ENCODE measurements at regions not wholly inside any gene's neighbourhood (a gene's known extent, or its start where the extent isn't known, plus 50 kb on each side); places are given as distances from the start of the nearest gene placed in this dataset.
A peak's percentile ranks its signal among the peaks of the same experiment; 100 is the strongest.

DNA sequence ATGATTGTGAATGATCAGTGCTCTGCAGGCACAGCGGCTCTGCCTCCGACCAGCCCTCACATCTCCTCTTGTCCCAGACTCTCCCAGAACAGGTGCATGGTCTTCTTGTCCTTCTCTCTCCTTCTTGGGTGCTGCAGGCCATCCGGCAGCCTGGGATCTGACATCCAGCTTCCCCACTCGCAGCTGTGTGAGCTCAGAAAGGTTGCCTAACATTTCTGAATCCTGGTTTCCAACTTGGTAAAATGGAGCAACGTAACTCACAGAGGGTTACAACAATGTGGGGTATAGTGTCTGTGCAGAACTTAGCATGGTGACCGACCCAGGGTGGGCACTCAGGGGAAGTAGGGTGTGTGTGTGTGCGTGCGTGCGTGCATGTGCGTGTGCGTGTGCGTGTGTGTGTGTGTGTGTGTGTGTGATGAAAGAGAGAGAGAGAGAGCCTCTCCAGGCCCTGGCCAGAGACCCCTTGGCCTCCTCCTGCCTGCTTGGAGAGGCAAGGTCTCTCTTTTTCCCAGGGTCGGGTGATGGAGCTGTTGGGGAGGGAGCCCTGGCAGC, 110.1 kb downstream of the SNX5 start:
- DNase-seq (ENCODE audit: low read depth, low spot score), result no peak

GRCh38 chr20:17857639-17858449, 110.8 kb downstream of the SNX5 start:
- DNase-seq (ENCODE audit: low read depth, low spot score), result no peak

DNA sequence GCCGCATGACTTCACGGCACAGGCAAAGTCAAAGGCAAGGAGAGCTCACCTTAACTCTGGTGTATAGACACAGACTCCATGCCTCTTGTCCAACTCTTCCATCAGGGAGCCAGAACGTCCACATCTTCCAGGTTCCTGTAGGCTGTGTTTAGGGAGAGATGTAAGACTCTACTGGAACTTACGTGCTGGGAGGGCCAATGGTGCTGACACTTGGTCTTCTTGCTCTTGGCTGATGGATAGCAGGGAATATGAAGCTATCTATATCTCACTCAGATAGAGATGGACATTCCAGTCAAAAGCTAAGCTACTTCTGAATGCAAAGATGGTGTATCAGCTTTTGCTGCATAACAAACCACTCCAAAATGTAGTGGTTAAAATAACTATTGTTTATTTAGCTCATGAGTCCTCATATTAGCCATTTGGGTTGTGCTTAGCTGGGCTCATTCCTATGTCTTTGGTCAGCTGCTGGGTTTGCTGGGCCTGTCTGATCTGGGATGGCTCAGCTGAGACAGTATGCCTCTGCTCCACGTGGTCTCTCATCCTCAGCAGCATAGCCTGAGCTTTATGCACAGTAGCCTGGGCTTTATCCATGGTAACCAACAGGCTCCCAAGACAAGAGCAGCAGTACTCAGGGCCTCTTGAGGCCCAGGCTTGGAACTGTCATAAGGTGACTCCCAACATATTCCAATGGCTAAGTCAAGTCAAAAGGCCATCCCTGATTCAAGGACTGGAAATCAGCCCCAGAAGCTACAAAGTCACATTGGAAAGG, 111.6 kb downstream of the SNX5 start:
- DNase-seq (ENCODE audit: low read depth, low spot score), result no peak

- no peak for DNase-seq (ENCODE audit: low read depth, low spot score)
Measured at GRCh38 chr20:17856024-17856564, 112.5 kb downstream of the SNX5 start.

GRCh38 chr20:17854307-17854903, 114.2 kb downstream of the SNX5 start:
- DNase-seq (ENCODE audit: low read depth, low spot score), result no peak

DNA sequence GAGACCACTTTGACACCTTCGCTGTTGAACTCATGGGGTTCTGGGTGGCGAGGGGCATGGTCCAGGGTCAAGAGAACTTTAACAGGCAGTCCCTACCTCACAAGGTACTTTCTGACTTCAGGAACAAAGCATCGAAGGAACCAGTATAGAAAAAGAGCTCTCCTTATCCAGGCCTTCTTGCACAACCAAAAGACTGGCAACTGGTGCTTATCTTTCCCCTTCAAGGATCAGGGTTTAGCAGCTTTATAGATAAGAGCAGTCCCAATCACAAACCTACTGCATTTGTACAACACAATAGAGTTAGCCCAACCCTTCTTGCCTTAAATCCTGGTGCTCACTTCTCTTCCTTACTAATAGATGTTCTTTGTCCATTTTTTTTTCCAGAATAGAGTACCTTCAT, 116.3 kb downstream of the SNX5 start:
- no peak for DNase-seq (ENCODE audit: low read depth, low spot score)

GRCh38 chr20:17850684-17851026, 117.9 kb downstream of the SNX5 start:
- DNase-seq (ENCODE audit: low read depth, low spot score), result no peak

DNA sequence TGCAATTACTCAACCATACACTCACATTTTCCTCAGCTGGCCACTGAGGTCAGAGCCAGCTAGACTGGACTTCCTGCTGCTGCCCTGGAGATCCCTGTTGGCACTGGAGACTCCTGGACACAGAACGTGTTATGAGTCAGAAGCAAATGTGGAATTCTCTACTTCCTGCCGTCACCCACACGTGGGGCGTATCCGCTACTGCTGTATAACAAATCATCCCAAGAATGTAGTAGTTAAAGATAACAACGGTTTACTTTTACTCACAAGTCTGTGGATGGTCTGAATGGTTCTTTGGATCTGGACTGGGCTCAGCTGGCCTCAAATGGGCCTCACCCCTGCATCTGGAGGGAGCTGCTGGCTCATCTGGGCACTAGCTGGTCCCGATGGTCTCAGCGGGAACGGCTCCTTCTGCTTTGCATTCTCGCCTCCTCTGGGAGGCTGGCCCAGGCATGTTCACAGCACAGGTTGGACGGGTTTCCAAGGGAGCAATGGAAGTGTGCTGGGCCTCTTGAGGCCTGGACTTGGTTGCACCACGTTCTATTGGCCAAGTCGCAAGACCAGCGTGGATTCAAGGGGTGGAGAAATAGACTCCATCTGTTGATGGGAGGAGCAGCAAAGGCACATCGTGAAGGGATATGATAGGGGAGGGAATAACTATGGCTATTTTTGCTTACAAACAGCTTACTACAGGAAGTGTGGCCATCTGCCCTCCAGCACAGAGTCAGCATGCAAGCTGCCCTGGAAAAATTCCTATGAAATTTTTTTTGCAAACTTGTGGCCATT, 118.5 kb downstream of the SNX5 start:
- peak; percentile 98 for DNase-seq (ENCODE audit: low read depth, low spot score)

- DNase-seq (ENCODE audit: low read depth, low spot score), result no peak
Measured at GRCh38 chr20:17849138-17849900, 119.3 kb downstream of the SNX5 start.

GRCh38 chr20:17848249-17849048, 120.1 kb downstream of the SNX5 start:
- no peak for DNase-seq (ENCODE audit: low read depth, low spot score)

- DNase-seq (ENCODE audit: low read depth, low spot score), result no peak
Measured at GRCh38 chr20:17845701-17846475, 122.7 kb downstream of the SNX5 start.

DNA sequence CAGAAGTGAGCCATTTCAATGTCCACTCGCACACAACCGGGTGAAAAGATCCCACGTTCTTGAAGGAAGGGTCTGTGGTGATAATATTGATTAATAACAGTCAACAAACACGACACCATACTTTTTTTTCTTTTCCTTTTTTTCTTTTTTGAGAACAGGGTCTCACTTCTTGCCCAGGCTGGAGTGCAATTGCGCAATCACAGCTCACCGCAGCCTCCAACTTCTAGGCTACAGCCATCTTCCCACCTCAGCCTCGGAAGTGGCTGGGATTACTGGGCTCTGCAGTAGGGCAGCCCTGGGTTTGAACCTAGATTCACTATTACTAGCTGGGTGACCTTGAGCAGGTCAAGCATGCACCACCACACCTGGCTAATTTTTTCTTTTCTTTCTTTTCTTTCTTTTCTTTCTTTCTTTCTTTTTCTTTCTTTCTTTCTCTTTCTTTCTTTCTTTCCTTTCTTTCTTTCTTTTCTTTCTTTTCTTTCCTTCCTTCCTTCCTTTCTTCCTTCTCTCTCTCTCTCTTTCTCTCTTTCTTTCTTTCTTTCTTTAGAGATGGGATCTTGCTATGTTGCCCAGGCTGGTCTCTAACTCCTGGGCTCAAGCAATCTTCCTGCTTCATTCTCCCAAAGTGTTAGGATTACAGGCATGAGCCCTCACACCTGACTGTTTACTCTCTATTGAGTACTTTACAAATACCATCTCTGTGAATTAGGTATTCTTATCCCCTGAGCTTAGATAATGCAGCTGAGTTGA, 123.9 kb downstream of the SNX5 start:
- no peak for DNase-seq (ENCODE audit: low read depth, low spot score)

GRCh38 chr20:17844133-17844429, 124.5 kb downstream of the SNX5 start:
- no peak for DNase-seq (ENCODE audit: low read depth, low spot score)

- peak; percentile 19 for DNase-seq (ENCODE audit: low read depth, low spot score)
Measured at GRCh38 chr20:17843246-17844132, 125.1 kb downstream of the SNX5 start.

DNA sequence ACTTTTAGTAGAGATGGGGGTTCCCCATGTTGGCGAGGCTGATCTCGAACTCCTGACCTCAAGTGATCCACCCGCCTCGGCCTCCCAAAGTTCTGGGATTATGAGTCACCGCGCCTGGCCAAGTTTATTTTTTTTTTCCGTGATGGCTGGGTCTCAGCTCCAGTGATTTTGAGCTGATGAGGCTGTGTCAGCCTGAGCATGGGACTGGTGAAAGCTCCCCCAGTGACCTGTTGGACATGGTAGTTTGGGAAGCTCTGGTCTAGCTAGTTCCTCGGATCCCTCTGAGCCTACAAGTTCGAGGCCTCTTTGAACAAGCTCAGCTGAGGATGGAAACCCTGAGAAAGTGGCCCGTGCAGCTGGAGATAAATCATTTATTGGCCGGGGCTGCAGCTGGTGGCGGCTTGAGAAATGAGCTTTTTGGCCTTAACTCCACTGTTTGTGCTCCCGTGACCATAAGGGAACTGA, 126.8 kb downstream of the SNX5 start:
- DNase-seq (ENCODE audit: low read depth, low spot score), result no peak

DNA sequence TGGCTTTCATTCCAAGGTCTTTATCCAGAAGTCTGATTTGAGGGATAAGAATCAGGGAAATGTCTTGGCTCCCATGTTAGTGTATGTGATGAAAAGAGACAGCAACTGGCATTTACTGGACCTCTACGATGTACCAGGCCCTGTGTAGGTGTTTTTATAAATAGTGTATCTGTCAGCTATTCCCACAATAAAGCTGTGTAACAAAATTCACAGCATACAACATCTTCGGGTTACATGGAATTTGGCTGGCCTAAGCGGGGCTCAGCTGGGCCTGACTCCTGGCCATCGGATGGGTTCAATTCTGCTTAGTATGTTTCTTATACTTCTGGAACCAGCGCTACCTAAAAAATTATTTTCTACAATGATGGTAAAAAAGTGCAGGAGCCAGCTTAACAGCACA, 128.2 kb downstream of the SNX5 start:
- DNase-seq (ENCODE audit: low read depth, low spot score), result no peak

GRCh38 chr20:17838921-17839320, 129.7 kb downstream of the SNX5 start:
- DNase-seq (ENCODE audit: low read depth, low spot score), result no peak

Data from pulmonary artery endothelial cell (primary cell).